GM12878 (cell line): ENCODE measurements at regions not wholly inside any gene's neighbourhood (a gene's known extent, or its start where the extent isn't known, plus 50 kb on each side); places are given as distances from the start of the nearest gene placed in this dataset.
A peak's percentile ranks its signal among the peaks of the same experiment; 100 is the strongest.

ENCODE experiments used
- ATAC-seq: fragments of 200-7000 bp; cut with Tn5 transposase; 3 replicates; pipeline ENCODE4 v1.9.1; 2020; ENCODE audit warnings: mild to moderate bottlenecking, moderate library complexity
- BruUV-seq: library from RNA; stranded (reverse); fragments of 400-500 nt; replicated peaks from 2 replicates; lab custom pipeline; 2021; lab: Mats Ljungman, UMichigan
- CTCF ChIA-PET: fragments of 300-600 bp; sonication (Branson Sonifier 250); formaldehyde crosslinking; extraction: SDS; loops from one replicate; lab custom pipeline; 2021; ENCODE audit warnings: inconsistent platforms; lab: Yijun Ruan, JAX
- POLR2A ChIA-PET: fragments of 350-600 bp; formaldehyde crosslinking; extraction: SDS; loops from one replicate; lab custom pipeline; 2021; ENCODE audit warnings: inconsistent platforms; lab: Charles Lee
- RAD21 ChIA-PET: fragments of 300-600 bp; sonication (Branson Sonifier 250); formaldehyde crosslinking; loops from one replicate; lab custom pipeline; 2023; ENCODE audit warnings: antibody characterized with exemption; ENCODE audit not compliant: unreplicated experiment; lab: Charles Lee
- SMC1A ChIA-PET: fragments of 300-600 bp; sonication (Branson Sonifier 250); formaldehyde crosslinking; loops from one replicate; lab custom pipeline; 2023; ENCODE audit not compliant: unreplicated experiment, uncharacterized antibody; lab: Charles Lee
- DNase-seq: peaks from one replicate; pipeline ENCODE4 v3.0.0-alpha.2; 2011; ENCODE audit warnings: low read depth, low spot score
- FAIRE-seq: peaks from 3 replicates; lab custom pipeline; 2011; peaks lifted over from hg19 to GRCh38; lab: Jason Lieb, UNC
- H2AFZ ChIP-seq: 2 replicates; pipeline ENCODE4 v1.6.0; 2011; ENCODE audit warnings: low read depth, low read length, control low read depth; ENCODE audit not compliant: control insufficient read depth
- H3K27ac ChIP-seq: 2 replicates; pipeline ENCODE4 v1.5.1; 2011; ENCODE audit warnings: control low read depth; ENCODE audit not compliant: control insufficient read depth, insufficient read depth
- H3K27me3 ChIP-seq, 2 experiments: replicated peaks in 1 of 2; 2 replicates each; pipeline versions ENCODE4 v1.6.0 to v1.6.1; 2011; ENCODE audit warnings: low read length in 1 of 2; ENCODE audit not compliant: control insufficient read depth in 2 of 2, insufficient read depth in 2 of 2
- H3K36me3 ChIP-seq, 2 experiments: 2 replicates each; pipeline ENCODE4 v1.5.1; 2011; ENCODE audit warnings: low read length in 1 of 2; ENCODE audit not compliant: control insufficient read depth in 2 of 2, insufficient read depth in 2 of 2
- H3K4me1 ChIP-seq: 2 replicates; pipeline ENCODE4 v1.6.1; 2011; ENCODE audit warnings: mild to moderate bottlenecking, low read length, moderate library complexity, mixed read lengths; ENCODE audit not compliant: control insufficient read depth, insufficient read depth
- H3K4me2 ChIP-seq: 2 replicates; pipeline ENCODE4 v1.6.0; 2011; ENCODE audit warnings: control low read depth; ENCODE audit not compliant: control insufficient read depth, insufficient read depth
- H3K4me3 ChIP-seq: fragments of 200-600 bp; sonication (generic); 2 replicates; pipeline ENCODE4 v1.5.1; 2016
- H3K79me2 ChIP-seq: 2 replicates; pipeline ENCODE4 v1.6.0; 2011; ENCODE audit warnings: low read length; ENCODE audit not compliant: control insufficient read depth, insufficient read depth
- H3K9ac ChIP-seq: 2 replicates; pipeline ENCODE4 v1.8.0; 2011; ENCODE audit warnings: low read length, control low read depth, mixed read lengths; ENCODE audit not compliant: control insufficient read depth, insufficient read depth
- H3K9me3 ChIP-seq: replicated peaks from 3 replicates; pipeline ENCODE4 v1.5.1; 2011; ENCODE audit warnings: mild to moderate bottlenecking, low read length; ENCODE audit not compliant: control insufficient read depth, insufficient read depth
- H4K20me1 ChIP-seq: 2 replicates; pipeline ENCODE4 v1.6.0; 2011; ENCODE audit not compliant: control insufficient read depth, insufficient read depth
- CTCF ChIP-seq, 3 experiments: IDR thresholded peaks in 2 of 3; conservative IDR thresholded peaks in 1 of 3; 2 replicates each; pipeline ENCODE4 v1.5.1; 2011; ENCODE audit warnings: low read depth in 3 of 3, low read length in 3 of 3, mild to moderate bottlenecking in 3 of 3, control low read depth in 2 of 3, moderate library complexity in 2 of 3, inconsistent platforms in 1 of 3, mixed read lengths in 1 of 3; ENCODE audit not compliant: control insufficient read depth in 2 of 3, insufficient read depth in 1 of 3; ENCODE audit errors: extremely low read depth in 1 of 3
- POU2F2 ChIP-seq: IDR thresholded peaks from 3 replicates; pipeline ENCODE4 v1.6.1; 2011; ENCODE audit warnings: low read depth, mild to moderate bottlenecking, low read length, borderline replicate concordance
- RAD21 ChIP-seq: IDR thresholded peaks from 2 replicates; pipeline ENCODE4 v1.6.1; 2011; ENCODE audit warnings: mild to moderate bottlenecking, low read depth, low read length, moderate library complexity; ENCODE audit not compliant: insufficient read depth
- SMC3 ChIP-seq: IDR thresholded peaks from 2 replicates; pipeline ENCODE4 v1.6.1; 2011; ENCODE audit warnings: low read length, improper control_type of control experiment, borderline replicate concordance
- TCF12 ChIP-seq: IDR thresholded peaks from 2 replicates; pipeline ENCODE4 v1.6.1; 2011; ENCODE audit warnings: low read depth, mild to moderate bottlenecking, low read length
- ZNF592 ChIP-seq: fragments of 450-650 bp; IDR thresholded peaks from 2 replicates; pipeline ENCODE4 v1.6.1; 2017; ENCODE audit warnings: mild to moderate bottlenecking, moderate library complexity
- WGBS: methylation state at CpG from one replicate; pipeline ENCODE4 v1.1.6; 2016; ENCODE audit warnings: low lambda C conversion rate; ENCODE audit not compliant: insufficient replicate concordance, insufficient coverage; ENCODE audit errors: missing lambda C conversion rate; 5-methylcytosine and 5-hydroxymethylcytosine counted together
- in situ Hi-C: fragments of 300-500 bp; cut with MboI; formaldehyde crosslinking; loops from 9 replicates; pipeline ENCODE4 v1.14.3; 2018; ENCODE audit warnings: mixed read lengths
- intact Hi-C: fragments of 100-400 bp; cut with micrococcal nuclease; formaldehyde crosslinking; loops from one replicate; pipeline ENCODE4 v1.14.2; 2022; ENCODE audit not compliant: unreplicated experiment
- TF ChIP-seq, protein P1 (sequence below): IDR thresholded peaks from 2 replicates; pipeline ENCODE4 v1.6.1; 2012; ENCODE audit warnings: mild to moderate bottlenecking, low read depth, low read length

DNA sequence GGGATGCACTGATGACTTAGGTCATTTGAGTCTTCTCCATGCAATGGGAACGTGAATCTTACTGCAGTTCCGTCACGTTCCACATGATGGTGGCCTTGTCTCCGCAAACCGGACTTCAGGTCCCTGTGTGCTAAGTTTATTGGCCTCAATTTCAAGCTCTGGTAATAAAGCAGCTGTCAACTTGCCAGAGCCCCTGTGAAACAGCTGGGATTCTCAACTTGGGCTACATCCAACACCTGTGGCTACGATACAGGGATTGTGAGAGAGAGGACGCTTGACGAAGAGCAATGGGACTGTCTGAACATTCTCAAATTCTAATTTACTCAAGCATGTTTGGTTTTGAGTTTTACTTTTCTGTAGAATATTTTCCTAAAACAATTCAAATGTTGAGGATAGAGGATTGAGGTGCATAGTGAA, 174.2 kb downstream of the PTN start:
- H3K27ac ChIP-seq: no peak overlapping the region
- BruUV-seq: no TSS peak
- no peaks in the 10 kb centered on the region for H4K20me1 ChIP-seq
- FAIRE-seq (no peak), ATAC-seq (peak; percentile 72), DNase-seq (no peak)
- H3K79me2 ChIP-seq: no peaks in the 10 kb centered on the region
- in situ Hi-C loops: loop anchor here (25.0 kb wide), 1 partner anchor 418 kb away; no protein-coding TSS in a partner anchor
- H2AFZ ChIP-seq: no peak overlapping the region
- CTCF ChIA-PET: interaction anchor here (0.5 to 1.5 kb wide), 8 partner anchors 10 to 1864 kb away, joined by 3 to 5 read pairs (median 4); no protein-coding TSS in a partner anchor
- no peak overlapping the region for H3K4me3 ChIP-seq
- no peaks in the 10 kb centered on the region for H3K36me3 ChIP-seq
- SMC1A ChIA-PET: interaction anchor here (0.7 to 1.0 kb wide), 2 partner anchors 173 to 423 kb away, joined by 3 to 5 read pairs; no protein-coding TSS in a partner anchor
- 29% methylated on average over 8 of the region's 8 CpGs for WGBS
- POLR2A ChIA-PET: no interaction called here
- no peak overlapping the region for H3K9ac ChIP-seq
- no peaks in the 10 kb centered on the region for H3K4me1 ChIP-seq
- no peak overlapping the region for H3K4me2 ChIP-seq
- RAD21 ChIA-PET: no interaction called here
- intact Hi-C loops: loop anchor here (2.0 to 5.0 kb wide), 2 partner anchors 286 to 423 kb away; no protein-coding TSS in a partner anchor
- no peaks in the 10 kb centered on the region for H3K27me3 ChIP-seq
- no peak for TF ChIP-seq ZNF592
- TF ChIP-seq, protein P1, sequence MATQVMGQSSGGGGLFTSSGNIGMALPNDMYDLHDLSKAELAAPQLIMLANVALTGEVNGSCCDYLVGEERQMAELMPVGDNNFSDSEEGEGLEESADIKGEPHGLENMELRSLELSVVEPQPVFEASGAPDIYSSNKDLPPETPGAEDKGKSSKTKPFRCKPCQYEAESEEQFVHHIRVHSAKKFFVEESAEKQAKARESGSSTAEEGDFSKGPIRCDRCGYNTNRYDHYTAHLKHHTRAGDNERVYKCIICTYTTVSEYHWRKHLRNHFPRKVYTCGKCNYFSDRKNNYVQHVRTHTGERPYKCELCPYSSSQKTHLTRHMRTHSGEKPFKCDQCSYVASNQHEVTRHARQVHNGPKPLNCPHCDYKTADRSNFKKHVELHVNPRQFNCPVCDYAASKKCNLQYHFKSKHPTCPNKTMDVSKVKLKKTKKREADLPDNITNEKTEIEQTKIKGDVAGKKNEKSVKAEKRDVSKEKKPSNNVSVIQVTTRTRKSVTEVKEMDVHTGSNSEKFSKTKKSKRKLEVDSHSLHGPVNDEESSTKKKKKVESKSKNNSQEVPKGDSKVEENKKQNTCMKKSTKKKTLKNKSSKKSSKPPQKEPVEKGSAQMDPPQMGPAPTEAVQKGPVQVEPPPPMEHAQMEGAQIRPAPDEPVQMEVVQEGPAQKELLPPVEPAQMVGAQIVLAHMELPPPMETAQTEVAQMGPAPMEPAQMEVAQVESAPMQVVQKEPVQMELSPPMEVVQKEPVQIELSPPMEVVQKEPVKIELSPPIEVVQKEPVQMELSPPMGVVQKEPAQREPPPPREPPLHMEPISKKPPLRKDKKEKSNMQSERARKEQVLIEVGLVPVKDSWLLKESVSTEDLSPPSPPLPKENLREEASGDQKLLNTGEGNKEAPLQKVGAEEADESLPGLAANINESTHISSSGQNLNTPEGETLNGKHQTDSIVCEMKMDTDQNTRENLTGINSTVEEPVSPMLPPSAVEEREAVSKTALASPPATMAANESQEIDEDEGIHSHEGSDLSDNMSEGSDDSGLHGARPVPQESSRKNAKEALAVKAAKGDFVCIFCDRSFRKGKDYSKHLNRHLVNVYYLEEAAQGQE: no peak
- TF ChIP-seq POU2F2: no peak
- peak; percentile 43; the same call in 1 of the 2 replicates for TF ChIP-seq RAD21
- TF ChIP-seq TCF12: no peak
- peak in 2 of 3 experiments; percentile 25 to 42; a peak in 4 of 6 replicates for TF ChIP-seq CTCF (IDR thresholded peaks at IDR 0.05 in 2 of 3, conservative IDR thresholded peaks at IDR 0.05 in 1 of 3; ENCODE audit: control insufficient read depth in 2 of 3, extremely low read depth in 1 of 3, insufficient read depth in 1 of 3, low read depth in 3 of 3, low read length in 3 of 3)
- peak; percentile 31; the same call in 1 of the 2 replicates for TF ChIP-seq SMC3
- TF ChIP-seq, all 136 proteins: peak for 3
- H3K9me3 ChIP-seq: no peaks in the 10 kb centered on the region
